Esophagus squamous epithelium (tissue), 4 donors: ENCODE measurements at regions not wholly inside any gene's neighbourhood (a gene's known extent, or its start where the extent isn't known, plus 50 kb on each side); places are given as distances from the start of the nearest gene placed in this dataset.

Experiments used
- POLR2A ChIP-seq, 4 donors: fragments of 450-650 bp; IDR thresholded peaks; one replicate each; pipeline ENCODE4 v1.6.1; 2017; ENCODE audit warnings: antibody characterized with exemption in 4 of 4, mild to moderate bottlenecking in 4 of 4, moderate library complexity in 3 of 4
- TF ChIP-seq, protein P1 (sequence below), 6 experiments: fragments of 450-650 bp in 4 of 6; fragments of 200-600 bp in 2 of 6; sonication (generic) in 2 of 6; IDR thresholded peaks; one replicate each; pipeline ENCODE4 v1.5.1; 2016 to 2019; ENCODE audit warnings: antibody characterized with exemption in 6 of 6, mild to moderate bottlenecking in 4 of 6, moderate library complexity in 4 of 6

DNA sequence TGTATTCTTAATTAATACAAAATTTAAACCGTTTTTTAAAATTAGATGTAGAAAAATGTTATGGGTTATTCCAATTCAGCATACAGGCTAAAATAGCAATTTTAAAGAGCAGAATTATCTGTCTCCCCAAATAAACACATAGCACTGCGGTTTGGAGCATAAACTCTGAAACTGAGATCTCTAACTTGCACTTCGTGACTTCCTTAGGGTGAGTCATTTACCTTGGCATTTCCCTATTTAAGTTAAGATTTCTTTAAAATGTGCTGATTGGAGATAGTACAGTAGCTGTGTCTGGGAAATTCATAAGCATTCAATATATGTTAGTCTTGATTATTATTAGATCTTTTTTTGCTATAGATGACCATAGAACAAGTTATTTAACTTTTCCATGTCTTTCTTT lies 143.8 kb downstream of the KDM5D start:
- TF ChIP-seq, protein P1, sequence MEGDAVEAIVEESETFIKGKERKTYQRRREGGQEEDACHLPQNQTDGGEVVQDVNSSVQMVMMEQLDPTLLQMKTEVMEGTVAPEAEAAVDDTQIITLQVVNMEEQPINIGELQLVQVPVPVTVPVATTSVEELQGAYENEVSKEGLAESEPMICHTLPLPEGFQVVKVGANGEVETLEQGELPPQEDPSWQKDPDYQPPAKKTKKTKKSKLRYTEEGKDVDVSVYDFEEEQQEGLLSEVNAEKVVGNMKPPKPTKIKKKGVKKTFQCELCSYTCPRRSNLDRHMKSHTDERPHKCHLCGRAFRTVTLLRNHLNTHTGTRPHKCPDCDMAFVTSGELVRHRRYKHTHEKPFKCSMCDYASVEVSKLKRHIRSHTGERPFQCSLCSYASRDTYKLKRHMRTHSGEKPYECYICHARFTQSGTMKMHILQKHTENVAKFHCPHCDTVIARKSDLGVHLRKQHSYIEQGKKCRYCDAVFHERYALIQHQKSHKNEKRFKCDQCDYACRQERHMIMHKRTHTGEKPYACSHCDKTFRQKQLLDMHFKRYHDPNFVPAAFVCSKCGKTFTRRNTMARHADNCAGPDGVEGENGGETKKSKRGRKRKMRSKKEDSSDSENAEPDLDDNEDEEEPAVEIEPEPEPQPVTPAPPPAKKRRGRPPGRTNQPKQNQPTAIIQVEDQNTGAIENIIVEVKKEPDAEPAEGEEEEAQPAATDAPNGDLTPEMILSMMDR (IDR thresholded peaks at IDR 0.05): no peak
- TF ChIP-seq POLR2A (IDR thresholded peaks at IDR 0.05): no peak
